ENCODE measurements at regions not wholly inside any gene's neighbourhood (a gene's known extent, or its start where the extent isn't known, plus 50 kb on each side); places are given as distances from the start of the nearest gene placed in this dataset.

DNA sequence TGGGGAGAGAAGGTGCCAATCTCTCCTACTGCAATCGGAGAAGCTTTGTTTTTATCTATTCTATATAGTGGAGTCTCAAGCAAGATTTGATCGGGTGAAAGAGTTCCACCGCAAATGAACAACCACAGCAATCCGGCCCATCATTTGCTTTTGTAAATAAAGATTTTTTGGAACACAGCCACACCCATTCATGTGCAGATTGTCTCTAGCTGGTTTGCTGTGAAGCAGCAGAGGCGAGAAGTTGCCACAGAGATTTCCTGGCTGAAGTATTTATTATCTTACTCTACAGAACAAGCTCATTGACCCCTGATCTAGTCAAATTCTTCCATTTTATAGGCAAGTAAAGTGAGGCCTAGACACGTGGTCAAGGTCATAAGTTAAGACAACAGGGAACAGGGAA is 195.5 kb upstream of the TNRC6C start:
- no peak overlapping the region for H3K4me3 ChIP-seq (ENCODE audit: low read depth, low read length)

DNA sequence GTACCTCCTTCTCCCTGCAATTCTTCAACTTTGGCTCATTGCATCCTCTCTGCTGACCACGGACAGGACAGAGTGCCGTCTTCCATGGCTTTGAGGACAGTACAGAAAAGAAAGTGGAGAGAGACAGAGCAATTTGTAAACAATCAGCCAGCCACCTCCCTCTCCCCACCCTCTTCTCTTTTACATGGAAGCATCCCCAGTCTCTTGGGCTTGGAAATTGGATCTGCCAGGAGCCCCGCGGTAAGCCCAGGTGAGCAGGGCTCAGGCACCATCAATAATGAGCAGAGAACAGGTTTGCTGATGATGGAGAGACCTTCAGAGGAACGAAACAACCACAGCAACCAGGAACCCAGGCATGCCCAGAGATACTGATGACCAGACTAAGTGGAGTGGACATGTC is 194.9 kb upstream of the TNRC6C start:
- no peak for DNase-seq (ENCODE audit: low read depth)

More for the DNA sequence above, 195.5 kb upstream of the TNRC6C start:
- DNase-seq (ENCODE audit: low read depth): no peak

DNA sequence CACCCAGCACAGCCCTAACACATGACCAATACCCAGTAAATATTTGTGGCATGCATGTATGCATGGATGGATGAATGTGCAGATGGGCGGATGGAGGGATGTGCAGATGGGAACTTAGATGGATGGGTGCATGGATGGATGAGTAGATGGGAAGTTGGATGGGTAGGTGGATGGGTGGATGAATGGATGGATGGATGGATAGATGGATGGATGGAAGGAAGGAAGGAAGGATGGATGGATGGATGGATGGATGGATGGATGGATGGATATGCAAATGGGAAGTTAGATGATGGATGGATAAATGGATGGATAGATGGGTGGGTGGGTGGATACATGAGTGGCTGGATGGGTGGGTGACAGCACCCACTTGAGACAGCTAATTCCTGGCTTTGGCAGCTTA is 193.2 kb upstream of the TNRC6C start:
- no peak for DNase-seq (ENCODE audit: low read depth)
- H3K4me3 ChIP-seq (ENCODE audit: low read depth, low read length): no peak overlapping the region

More for the DNA sequence above, 194.9 kb upstream of the TNRC6C start:
- no peak overlapping the region for H3K4me3 ChIP-seq (ENCODE audit: low read depth, low read length)

DNA sequence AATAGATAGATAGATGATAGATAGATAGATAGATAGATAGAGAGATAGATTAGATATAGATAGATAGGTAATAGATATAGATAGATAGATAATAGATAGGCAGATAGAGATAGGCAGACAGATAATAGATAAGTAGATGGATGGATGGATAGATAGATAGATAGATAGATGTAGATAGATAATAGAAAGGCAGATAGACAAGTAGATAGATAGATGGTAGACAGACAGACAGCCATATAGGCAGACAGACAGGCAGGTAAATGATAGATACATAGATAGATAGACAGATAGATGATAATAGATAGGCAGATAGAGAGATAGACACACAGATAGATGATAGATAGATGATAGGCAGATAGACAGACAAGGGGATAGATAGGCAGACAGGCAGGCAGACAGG is 191.4 kb upstream of the TNRC6C start:
- DNase-seq (ENCODE audit: low read depth): no peak
- H3K4me3 ChIP-seq (ENCODE audit: low read depth, low read length): no peak overlapping the region

DNA sequence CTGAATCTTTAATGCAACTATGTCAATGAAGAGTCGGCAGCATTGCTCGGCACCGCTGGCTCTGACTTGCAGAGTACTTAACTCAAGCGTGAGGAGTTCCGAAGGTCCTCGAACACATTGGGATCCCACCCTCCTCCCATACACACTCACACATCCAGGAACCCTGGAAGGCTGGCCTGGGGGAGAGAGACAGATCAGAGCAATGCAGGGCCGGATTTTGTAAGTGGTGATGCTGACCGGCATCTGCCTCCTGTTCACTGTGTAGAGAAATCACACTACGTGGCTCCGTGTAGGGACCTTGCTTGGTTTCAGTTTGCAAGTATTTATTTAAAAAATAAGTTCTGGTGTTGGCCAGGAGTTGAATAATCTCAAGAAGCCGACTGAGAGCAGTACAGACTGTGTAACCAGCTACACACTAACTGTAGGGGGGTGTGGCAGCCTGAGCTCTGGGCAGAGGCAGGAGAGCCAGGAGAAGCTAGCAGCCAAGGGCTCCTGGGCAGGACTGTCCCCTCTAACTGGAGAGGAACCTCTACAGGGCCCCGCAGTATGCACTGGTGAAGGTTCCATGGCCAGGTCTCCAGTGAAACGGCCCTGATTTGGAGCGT is 190.2 kb upstream of the TNRC6C start:
- no peak overlapping the region for H3K4me3 ChIP-seq (ENCODE audit: low read depth, low read length)
- no peak for DNase-seq (ENCODE audit: low read depth)

DNA sequence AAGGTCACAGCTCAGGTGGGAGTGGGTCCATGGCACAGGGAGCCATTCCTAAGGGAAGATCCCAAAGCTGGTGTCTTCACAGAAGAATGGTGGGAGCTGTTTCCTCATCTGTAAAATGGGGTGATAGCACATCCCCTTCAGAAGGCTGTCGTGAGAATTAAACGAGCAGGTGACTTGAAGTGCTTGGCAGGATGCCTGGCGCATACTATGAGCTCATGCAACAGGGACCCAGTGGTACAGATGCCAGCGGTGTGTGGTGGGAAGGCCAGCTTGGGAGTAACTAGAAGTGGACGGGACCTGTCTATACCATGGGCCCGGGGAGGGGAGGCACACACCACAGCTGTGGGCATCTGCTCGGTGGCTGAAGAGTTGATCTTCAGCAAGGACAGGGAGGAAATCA is 189.3 kb upstream of the TNRC6C start:
- H3K4me3 ChIP-seq (ENCODE audit: low read depth, low read length): no peak overlapping the region
- no peak for DNase-seq (ENCODE audit: low read depth)

DNA sequence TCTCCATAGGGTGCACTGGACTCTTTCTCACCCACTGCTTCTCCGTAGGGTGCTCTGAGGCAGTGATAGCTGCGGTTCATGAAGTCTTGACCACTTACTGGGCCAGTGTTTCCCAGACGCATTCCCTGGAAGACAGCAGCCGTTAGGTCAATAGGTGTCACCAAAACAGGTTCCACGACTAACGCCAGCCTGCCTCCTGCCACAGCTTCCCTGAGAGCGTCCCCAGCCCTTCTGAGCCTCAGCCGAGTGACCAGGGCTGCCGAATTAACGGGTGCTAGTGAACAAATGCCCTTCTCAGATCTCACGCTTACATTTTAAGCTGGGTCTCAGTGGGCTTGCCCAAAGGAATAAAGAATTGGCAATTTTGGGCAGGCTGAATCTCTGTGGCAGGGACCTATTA is 188.7 kb upstream of the TNRC6C start:
- no peak for DNase-seq (ENCODE audit: low read depth)
- H3K4me3 ChIP-seq (ENCODE audit: low read depth, low read length): no peak overlapping the region

DNA sequence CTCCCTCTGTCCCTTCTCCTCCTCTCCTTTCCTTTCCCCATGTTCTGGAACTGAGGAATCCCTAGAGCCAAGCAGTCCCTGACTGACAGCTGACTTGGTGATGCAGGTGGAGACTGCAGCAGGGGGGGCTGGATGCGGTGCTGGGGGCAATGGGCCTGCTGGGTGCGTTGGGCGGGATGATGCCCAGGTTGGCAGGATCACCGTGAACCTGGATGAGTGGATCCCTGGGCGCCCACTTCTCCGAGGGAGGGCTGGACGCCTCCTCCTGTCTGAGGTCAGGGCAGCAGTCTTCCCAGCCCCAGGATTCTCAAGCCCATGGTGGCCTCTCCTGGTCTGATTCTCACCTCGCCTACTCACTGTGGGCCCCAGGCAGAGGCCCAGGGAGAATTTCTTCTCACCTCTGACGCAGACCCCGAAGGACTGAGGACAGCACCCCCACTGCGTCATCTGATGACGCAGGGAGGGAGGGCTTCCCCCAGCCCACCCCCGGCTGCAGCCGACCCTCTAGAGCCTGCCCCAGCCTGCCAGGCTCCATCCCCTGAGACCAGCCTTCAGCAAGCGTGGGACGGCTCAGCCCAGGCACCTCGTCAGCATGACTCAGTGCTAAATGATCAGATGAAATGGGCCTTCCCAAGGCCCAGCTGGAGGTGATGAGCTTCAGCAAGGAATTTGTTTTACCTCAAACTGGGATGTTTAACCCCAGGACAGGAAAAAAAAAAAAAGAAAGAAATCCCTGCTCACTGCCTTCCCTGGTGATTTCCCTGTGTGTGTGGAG is 188.0 kb upstream of the TNRC6C start:
- peak; percentile 86 for DNase-seq (ENCODE audit: low read depth)
- H3K4me3 ChIP-seq (ENCODE audit: low read depth, low read length): no peak overlapping the region

DNA sequence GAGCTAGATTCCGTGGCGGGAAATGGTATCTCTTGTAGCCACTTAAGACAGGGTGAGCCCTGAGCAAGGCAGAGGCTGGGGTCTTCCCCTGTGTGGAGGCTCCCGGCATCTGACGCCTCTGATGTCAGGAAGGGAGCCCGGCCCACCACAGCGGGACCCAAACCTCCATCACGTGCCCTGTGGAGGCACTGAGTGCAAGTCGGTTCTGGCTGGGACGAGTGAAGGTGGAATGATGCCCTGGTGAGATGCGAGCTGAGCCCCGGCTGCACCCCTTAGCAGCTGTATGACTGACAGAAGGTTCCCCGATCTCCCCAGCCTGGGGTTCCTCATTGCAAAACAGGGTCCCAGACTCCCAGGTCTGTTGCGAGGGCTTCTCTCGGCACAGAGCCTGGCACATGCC is 187.4 kb upstream of the TNRC6C start:
- no peak overlapping the region for H3K4me3 ChIP-seq (ENCODE audit: low read depth, low read length)
- DNase-seq (ENCODE audit: low read depth): no peak

DNA sequence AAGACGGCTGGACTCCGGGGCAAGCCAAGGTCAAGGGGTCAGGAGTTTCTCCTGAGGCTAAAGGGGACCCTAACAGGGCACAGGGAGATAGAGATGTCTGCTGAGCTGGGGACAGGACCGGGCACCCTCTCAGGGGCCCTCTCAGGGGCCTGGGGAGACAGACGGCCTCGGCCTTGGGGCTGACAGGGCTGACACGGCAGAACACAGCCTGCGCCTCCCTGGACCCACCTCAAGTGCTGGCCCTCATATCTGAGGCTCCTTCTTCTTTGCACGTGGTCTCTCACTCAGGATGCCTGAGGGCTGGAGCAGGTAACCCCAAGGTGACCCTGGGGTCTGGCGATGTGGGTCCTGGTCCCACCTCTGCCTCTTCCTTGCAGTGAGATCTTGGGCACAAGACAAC is 186.9 kb upstream of the TNRC6C start:
- H3K4me3 ChIP-seq (ENCODE audit: low read depth, low read length): no peak overlapping the region
- no peak for DNase-seq (ENCODE audit: low read depth)

DNA sequence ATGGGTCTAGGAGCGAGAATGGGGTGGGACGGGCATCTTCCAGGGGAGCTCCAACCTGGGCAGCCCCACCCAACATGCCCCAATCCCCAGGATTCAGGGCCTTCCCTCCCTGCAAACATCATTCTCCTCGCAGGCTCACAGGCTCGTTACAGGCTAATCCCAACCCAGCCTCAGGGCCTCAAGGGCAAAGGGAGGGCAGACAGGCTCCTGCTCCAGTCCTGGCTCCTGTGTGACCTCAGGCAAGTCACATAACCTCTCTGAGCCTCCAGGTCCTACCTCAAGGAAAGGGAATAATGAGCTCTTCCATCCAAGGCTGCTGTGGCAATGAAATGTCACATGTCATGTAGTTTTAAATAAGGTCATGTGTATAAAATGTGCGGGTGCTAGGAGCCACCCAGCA is 186.5 kb upstream of the TNRC6C start:
- DNase-seq (ENCODE audit: low read depth): no peak
- no peak overlapping the region for H3K4me3 ChIP-seq (ENCODE audit: low read depth, low read length)

DNA sequence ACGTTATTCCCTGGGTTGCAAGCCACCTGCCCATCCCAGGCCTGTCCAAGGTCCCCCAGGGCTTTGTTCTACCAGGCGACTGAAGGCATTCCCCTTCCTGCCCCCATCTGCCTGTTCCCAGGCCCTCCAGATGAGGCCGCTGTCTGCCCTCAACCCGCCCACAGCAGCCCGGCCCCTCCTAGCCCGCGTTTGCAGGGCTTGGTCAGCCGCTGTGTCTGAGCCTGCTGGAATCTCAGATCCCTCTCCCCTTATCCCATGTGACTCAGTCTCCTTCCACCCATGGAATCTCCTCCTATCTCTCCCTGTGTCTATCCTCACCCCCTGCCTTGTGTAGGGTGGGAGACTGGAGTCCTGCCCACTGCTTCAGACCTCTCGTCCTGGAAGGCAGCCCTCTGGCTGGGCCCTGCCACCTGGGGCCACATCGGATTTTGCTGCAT is 186.0 kb upstream of the TNRC6C start:
- no peak overlapping the region for H3K4me3 ChIP-seq (ENCODE audit: low read depth, low read length)
- DNase-seq (ENCODE audit: low read depth): peak; percentile 11

DNA sequence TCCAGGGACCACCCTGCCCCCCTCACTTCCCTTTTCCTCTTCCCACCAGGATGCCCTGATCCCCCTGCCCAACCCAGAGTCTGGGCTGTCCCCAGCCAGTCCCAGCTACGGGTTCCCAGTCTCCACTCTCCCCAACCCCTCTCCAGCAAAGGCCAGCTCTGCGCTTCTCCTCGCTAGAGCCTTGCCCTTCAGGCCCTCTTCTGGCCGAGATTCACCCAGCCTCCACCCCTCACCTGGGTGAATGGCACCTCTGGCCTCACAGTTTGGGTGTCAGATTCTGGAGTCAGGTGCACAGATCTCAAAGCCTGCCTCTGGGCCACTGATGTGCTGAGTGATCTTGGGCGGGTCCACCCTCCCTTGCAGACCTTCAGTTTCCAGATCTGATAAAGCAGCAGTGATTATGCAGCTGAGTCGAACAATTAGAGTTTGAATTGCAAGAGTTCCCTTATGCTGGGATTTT is 185.6 kb upstream of the TNRC6C start:
- no peak overlapping the region for H3K4me3 ChIP-seq (ENCODE audit: low read depth, low read length)
- DNase-seq (ENCODE audit: low read depth): no peak

DNA sequence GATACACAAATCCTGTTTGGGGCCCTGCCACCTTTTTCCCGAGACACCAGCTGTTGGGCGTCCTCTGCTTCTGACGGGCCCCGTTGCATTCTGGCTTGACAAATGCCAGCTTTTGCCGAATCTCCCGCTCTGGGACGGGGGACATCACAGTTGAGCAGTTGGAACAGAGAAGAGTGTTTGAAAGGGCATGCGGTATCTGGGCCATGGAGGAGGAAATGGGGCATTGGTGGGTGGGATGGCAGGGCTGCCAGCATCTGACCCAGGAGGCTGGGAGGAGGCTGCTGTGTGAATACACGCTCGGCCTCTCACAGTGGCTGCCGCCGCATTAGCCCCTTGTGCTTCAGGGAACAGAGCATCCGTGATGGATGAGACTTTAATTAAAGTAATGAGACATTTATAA is 184.3 kb upstream of the TNRC6C start:
- DNase-seq (ENCODE audit: low read depth): no peak
- H3K4me3 ChIP-seq (ENCODE audit: low read depth, low read length): no peak overlapping the region

DNA sequence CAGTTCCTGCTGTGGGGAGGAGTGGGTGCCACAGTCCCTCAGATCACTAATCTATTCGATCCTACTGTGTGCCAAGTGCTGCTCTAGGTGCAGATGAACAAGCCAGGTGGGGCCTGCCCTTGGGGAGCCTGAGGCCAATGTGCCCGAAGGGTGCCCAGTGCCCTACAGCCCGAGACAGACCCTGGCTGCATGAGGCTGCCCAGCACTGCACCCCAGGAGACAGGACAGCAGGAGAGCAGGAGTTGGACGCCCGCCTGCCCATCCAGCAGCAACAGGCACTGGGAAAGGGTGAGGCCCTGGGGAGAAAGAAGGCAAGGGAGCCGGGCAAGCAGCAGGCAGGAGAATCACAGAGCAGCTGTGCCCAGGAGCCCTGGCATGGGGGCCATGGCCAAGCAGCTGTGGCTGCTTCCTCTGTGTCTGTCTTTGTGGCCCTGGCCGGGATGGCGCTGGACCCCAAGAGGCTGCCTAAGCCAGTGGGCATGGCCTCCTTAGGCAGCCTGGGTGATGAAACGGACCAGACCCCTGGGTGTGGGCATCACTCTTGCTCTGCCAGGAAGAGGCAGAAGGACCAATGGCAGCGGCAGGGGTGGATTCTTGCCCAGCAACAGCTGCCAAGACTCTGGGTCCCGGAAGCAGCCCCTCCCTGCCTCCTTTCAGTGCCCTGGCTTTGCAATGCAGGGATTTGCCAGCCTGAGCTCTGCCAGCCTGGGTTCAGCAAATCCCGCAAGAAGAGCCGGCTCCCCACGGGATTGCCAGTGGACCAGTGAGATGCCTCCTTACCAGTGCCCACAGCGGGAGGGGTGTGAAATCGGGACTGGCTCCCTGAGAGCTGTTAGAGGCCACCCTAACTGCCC is 179.6 kb upstream of the TNRC6C start:
- no peak overlapping the region for H3K4me3 ChIP-seq (ENCODE audit: low read depth, low read length)
- DNase-seq (ENCODE audit: low read depth): no peak

DNA sequence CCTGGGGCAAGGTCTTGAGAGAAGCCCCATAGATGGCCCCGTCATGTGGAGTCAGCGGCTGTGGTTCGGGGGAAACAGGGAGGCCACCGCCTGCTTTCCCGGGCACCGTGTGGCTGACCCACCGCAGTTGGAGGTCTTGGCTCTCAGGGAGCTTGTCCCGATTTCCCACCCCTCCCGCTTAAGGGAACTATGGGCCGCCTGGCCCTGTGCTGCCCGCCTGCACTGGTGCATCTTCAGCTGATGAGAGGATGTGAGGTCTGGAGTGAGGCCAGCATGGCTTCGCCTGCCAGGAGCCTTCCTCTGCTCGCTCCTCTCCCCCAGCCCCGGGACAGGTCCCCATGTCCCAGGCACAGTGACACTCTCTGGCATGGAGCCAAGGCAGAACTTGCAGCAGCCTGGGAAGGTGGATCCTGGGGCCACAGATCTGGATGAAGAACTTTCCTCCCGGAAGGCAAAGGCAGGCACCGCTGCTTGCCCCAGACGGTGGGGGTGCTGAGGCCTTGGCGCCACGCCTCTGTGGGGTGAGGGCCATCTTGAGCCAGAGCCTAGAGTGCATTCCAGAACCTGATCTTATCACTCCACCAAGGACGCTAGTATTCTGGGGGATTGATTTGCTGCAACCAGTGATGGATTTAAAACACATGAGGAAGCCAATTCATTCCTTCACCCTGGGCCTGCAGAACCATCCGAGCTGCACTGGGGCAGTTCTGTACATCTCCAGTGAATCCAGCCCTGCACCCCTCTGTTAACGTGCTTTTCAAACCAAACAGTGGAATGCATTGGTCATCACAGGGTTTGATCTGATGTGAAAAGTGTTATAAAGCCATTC is 178.6 kb upstream of the TNRC6C start:
- no peak overlapping the region for H3K4me3 ChIP-seq (ENCODE audit: low read depth, low read length)
- DNase-seq (ENCODE audit: low read depth): no peak

DNA sequence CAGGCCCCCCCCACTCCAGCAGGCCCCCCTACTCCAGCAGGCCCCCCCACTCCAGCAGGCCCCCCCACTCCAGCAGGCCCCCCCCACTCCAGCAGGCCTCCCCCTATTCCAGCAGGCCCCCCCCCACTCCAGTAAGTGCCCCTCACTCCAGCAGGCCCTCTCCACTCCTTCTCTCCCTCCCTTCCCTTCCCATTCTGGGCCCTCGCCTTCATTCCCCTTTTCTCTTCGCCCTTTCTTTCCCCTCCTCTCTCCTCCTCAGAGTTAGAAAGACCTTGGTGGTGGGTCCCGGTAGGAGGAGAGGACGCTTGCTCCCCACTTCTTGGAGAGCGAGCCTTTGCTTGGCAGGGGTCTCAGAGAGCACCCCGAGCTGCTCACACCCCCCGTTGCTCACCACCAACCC is 177.0 kb upstream of the TNRC6C start:
- H3K4me3 ChIP-seq (ENCODE audit: low read depth, low read length): no peak overlapping the region
- DNase-seq (ENCODE audit: low read depth): no peak

DNA sequence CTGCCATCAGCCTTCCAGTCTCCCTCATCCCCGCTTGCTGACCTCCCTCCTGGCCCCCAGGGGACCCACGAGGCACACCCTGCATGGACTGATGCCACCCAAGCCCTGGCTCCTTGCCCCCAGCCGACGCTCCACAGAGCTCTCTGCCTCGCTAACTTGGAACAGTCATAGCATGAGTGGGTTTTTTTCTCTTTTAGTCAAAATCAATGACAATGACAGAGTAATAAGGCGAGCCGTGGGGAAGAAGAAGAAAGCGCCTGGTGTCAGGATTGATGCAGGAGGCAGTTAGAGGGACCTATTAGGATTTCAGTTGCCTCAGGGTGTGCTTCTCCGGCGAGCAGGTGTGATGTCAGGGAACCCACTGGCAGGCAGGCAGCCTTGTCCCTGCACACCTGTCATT is 176.3 kb upstream of the TNRC6C start:
- no peak for DNase-seq (ENCODE audit: low read depth)
- no peak overlapping the region for H3K4me3 ChIP-seq (ENCODE audit: low read depth, low read length)

DNA sequence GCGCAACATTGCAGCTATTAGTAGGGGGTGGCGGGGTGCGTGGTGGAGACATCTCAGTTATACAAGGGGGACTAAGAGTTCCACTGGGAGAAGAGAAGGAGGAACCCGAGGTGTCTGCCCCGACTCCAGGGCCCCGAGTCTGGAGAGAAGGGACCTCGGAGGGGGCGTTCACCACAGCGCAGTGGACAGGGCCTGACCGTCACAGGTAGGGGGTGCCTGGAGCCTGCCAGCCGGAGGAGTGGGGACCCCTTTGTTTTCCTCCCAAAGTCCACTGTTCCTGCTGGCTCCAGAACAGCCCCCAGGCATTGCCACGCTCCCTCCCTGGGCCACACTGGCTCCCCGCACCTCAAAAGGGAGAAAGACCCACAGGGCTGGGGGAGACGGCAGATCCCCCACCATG is 175.9 kb upstream of the TNRC6C start:
- no peak for DNase-seq (ENCODE audit: low read depth)
- H3K4me3 ChIP-seq (ENCODE audit: low read depth, low read length): no peak overlapping the region

Measured in skeletal muscle cell (primary cell).